H1 (cell line): ENCODE measurements at regions not wholly inside any gene's neighbourhood (a gene's known extent, or its start where the extent isn't known, plus 50 kb on each side); places are given as distances from the start of the nearest gene placed in this dataset.

Experiments
- NRF1 ChIP-seq: IDR thresholded peaks from 2 replicates; pipeline ENCODE4 v1.6.1; 2011; ENCODE audit warnings: mild to moderate bottlenecking, low read depth, low read length, improper control_type of control experiment
- TBP ChIP-seq: IDR thresholded peaks from 2 replicates; pipeline ENCODE4 v1.6.1; 2011; ENCODE audit warnings: low read depth, low read length, improper control_type of control experiment
- TCF12 ChIP-seq: IDR thresholded peaks from 2 replicates; pipeline ENCODE4 v1.6.1; 2011; ENCODE audit warnings: low read depth, mild to moderate bottlenecking, low read length
- TF ChIP-seq, protein P1 (sequence below), 3 experiments: IDR thresholded peaks; 1 replicate in 2 of 3; 2 replicates in 1 of 3; pipeline versions ENCODE4 v1.5.1 to v1.6.1; 2011; ENCODE audit warnings: low read length in 3 of 3, mild to moderate bottlenecking in 3 of 3, inconsistent platforms in 2 of 3, low read depth in 1 of 3, moderate library complexity in 1 of 3; ENCODE audit not compliant: insufficient read depth in 1 of 3; ENCODE audit errors: control extremely low read depth in 1 of 3

DNA sequence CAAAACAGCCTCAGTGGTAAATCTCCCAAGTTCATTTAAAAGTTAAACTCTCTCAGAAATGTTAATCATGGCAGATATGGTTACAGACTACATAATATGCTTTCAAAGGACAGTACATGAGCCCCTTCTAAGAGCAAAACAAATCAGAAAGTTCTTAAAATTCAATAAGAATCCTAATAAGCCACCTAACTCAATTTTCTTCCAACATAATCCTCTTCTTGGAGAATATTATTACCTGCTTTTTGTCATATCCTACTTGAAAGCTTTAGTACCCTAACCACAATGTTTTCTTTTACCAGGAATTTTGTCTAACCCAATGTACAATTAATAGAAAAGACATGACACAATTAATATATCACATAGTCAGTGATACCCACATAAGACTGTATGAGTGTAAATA is 236.5 kb upstream of the ATP2B1 start:
- TF ChIP-seq TBP (no peak), TCF12 (no peak), NRF1 (no peak)
- TF ChIP-seq, protein P1, sequence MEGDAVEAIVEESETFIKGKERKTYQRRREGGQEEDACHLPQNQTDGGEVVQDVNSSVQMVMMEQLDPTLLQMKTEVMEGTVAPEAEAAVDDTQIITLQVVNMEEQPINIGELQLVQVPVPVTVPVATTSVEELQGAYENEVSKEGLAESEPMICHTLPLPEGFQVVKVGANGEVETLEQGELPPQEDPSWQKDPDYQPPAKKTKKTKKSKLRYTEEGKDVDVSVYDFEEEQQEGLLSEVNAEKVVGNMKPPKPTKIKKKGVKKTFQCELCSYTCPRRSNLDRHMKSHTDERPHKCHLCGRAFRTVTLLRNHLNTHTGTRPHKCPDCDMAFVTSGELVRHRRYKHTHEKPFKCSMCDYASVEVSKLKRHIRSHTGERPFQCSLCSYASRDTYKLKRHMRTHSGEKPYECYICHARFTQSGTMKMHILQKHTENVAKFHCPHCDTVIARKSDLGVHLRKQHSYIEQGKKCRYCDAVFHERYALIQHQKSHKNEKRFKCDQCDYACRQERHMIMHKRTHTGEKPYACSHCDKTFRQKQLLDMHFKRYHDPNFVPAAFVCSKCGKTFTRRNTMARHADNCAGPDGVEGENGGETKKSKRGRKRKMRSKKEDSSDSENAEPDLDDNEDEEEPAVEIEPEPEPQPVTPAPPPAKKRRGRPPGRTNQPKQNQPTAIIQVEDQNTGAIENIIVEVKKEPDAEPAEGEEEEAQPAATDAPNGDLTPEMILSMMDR (IDR thresholded peaks at IDR 0.05; ENCODE audit: control extremely low read depth in 1 of 3, insufficient read depth in 1 of 3, low read depth in 1 of 3, low read length in 3 of 3) = no peak
